ENCODE measurements at regions not wholly inside any gene's neighbourhood (a gene's known extent, or its start where the extent isn't known, plus 50 kb on each side); places are given as distances from the start of the nearest gene placed in this dataset. TPM values are rescaled to one million over a fixed set of nuclear protein-coding genes. Genes with fewer than 3 reads are reported as not detected.

GRCh38 chr12:98465505-98465904 lies 49.9 kb upstream of the TMPO start:
- WGBS: 86% methylated on average over 1 of the region's 1 CpG
- intact Hi-C loops (cut with DNase I): no loop called here

More at GRCh38 chr12:98465505-98465904, 49.9 kb upstream of the TMPO start:
- Histone ChIP-seq H3K4me1 (replicated peaks) (no peaks in the 10 kb centered on the region), H3K27ac (no peak overlapping the region), H3K36me3 (no peaks in the 10 kb centered on the region), H3K27me3 (replicated peaks; ENCODE audit: insufficient read depth) (no peaks in the 10 kb centered on the region), H3K4me3 (no peak overlapping the region), H3K9me3 (no peaks in the 10 kb centered on the region)
- TF ChIP-seq POLR2A (IDR thresholded peaks at IDR 0.05) (no peak), POLR2AphosphoS5 (IDR thresholded peaks at IDR 0.05) (no peak), CTCF (IDR thresholded peaks at IDR 0.05) (no peak)
- no peak for DNase-seq (ENCODE audit: low spot score)

Small RNA genes in the stretch of these regions (microRNA-seq; reads per million reads assigned to microRNA genes)
- gene MIR4303: not detected
- gene MIR4495: not detected

Small RNA genes in the stretch of these regions (small RNA-seq; reads per million reads assigned to genes)
- 0 reads per million in 2 donors for gene AC018659.1
- 0 reads per million in 2 donors for gene MIR4303
- gene MIR4495: 0 reads per million in 2 donors
- 0 reads per million in 2 donors for gene RNU4-41P
- gene RNU6-36P: 0 reads per million in 2 donors
